HG03064 (cell line): ENCODE measurements at regions not wholly inside any gene's neighbourhood (a gene's known extent, or its start where the extent isn't known, plus 50 kb on each side); places are given as distances from the start of the nearest gene placed in this dataset.
"Not testable (repeated sequence)": the region's sequence is repeated elsewhere in the genome, so short reads cannot be mapped to it uniquely, and the experiment has no call there.

Experiments used
- ATAC-seq: cut with Tn5 transposase; IDR thresholded peaks from one replicate; pipeline ENCODE4 v1.9.1; 2021; ENCODE audit warnings: low read depth; ENCODE audit not compliant: unreplicated experiment

GRCh38 chr6:150495126-150495525 is 104.6 kb upstream of the PLEKHG1 start:
- no peak for ATAC-seq

GRCh38 chr6:150496629-150497028 is 103.1 kb upstream of the PLEKHG1 start:
- ATAC-seq = no peak

- ATAC-seq = no peak
These were observed 99.8 kb upstream of the PLEKHG1 start for GRCh38 chr6:150499882-150500312.

GRCh38 chr6:150500568-150500967 is 99.1 kb upstream of the PLEKHG1 start:
- not testable (repeated sequence) for ATAC-seq

- ATAC-seq = no peak
These were observed 96.6 kb upstream of the PLEKHG1 start for GRCh38 chr6:150503041-150503440.

GRCh38 chr6:150503586-150504339 is 95.9 kb upstream of the PLEKHG1 start:
- no peak for ATAC-seq

GRCh38 chr6:150507361-150507760 is 92.3 kb upstream of the PLEKHG1 start:
- not testable (repeated sequence) for ATAC-seq

- no peak for ATAC-seq
These were observed 89.1 kb upstream of the PLEKHG1 start for GRCh38 chr6:150510576-150510975.

GRCh38 chr6:150511313-150511712 is 88.4 kb upstream of the PLEKHG1 start:
- ATAC-seq = no peak

GRCh38 chr6:150514806-150515380 is 84.8 kb upstream of the PLEKHG1 start:
- ATAC-seq = no peak

GRCh38 chr6:150516199-150516598 is 83.5 kb upstream of the PLEKHG1 start:
- no peak for ATAC-seq

GRCh38 chr6:150517175-150517574 is 82.5 kb upstream of the PLEKHG1 start:
- ATAC-seq = no peak

- no peak for ATAC-seq
These were observed 78.2 kb upstream of the PLEKHG1 start for GRCh38 chr6:150521482-150521881.

GRCh38 chr6:150523216-150523615 is 76.5 kb upstream of the PLEKHG1 start:
- ATAC-seq = not testable (repeated sequence)

- ATAC-seq = no peak
These were observed 74.4 kb upstream of the PLEKHG1 start for GRCh38 chr6:150525300-150525699.

GRCh38 chr6:150527100-150527499 is 72.6 kb upstream of the PLEKHG1 start:
- ATAC-seq = no peak

- ATAC-seq = no peak
These were observed 70.9 kb upstream of the PLEKHG1 start for GRCh38 chr6:150528648-150529285.

- no peak for ATAC-seq
These were observed 70.0 kb upstream of the PLEKHG1 start for GRCh38 chr6:150529646-150530045.

GRCh38 chr6:150531957-150532356 is 67.7 kb upstream of the PLEKHG1 start:
- ATAC-seq = no peak

- no peak for ATAC-seq
These were observed 65.1 kb upstream of the PLEKHG1 start for GRCh38 chr6:150534553-150534952.

- no peak for ATAC-seq
These were observed 64.4 kb upstream of the PLEKHG1 start for GRCh38 chr6:150535151-150535804.
